ENCODE measurements at regions not wholly inside any gene's neighbourhood (a gene's known extent, or its start where the extent isn't known, plus 50 kb on each side); places are given as distances from the start of the nearest gene placed in this dataset.

GRCh38 chr4:126958482-126958881, 674.3 kb upstream of the INTU start:
- Mint-ChIP-seq H3K27ac (no peak overlapping the region), H3K4me3 (no peak overlapping the region), H3K4me1 (no peaks in the 10 kb centered on the region), H3K27me3 (no peaks in the 10 kb centered on the region), H3K9me3 (peaks cover 3% of the 10 kb centered on the region), H3K36me3 (ENCODE audit: low read depth) (no peaks in the 10 kb centered on the region)
- ChIA-PET POLR2A (no interaction called here), CTCF (no interaction called here)
- no peak for DNase-seq

GRCh38 chr4:126959056-126959745, 673.6 kb upstream of the INTU start:
- no peaks in the 10 kb centered on the region for H3K27me3 Mint-ChIP-seq
- ChIA-PET POLR2A (no interaction called here), CTCF (no interaction called here)
- H3K36me3 Mint-ChIP-seq (ENCODE audit: low read depth), result no peaks in the 10 kb centered on the region
- no peak overlapping the region for H3K27ac Mint-ChIP-seq
- H3K9me3 Mint-ChIP-seq, result peaks cover 3% of the 10 kb centered on the region
- H3K4me3 Mint-ChIP-seq, result no peak overlapping the region
- H3K4me1 Mint-ChIP-seq, result no peaks in the 10 kb centered on the region
- no peak for DNase-seq

GRCh38 chr4:126960760-126961159, 672.0 kb upstream of the INTU start:
- H3K36me3 Mint-ChIP-seq (ENCODE audit: low read depth), result no peaks in the 10 kb centered on the region
- H3K27ac Mint-ChIP-seq, result no peak overlapping the region
- H3K27me3 Mint-ChIP-seq, result no peaks in the 10 kb centered on the region
- peaks cover 3% of the 10 kb centered on the region for H3K9me3 Mint-ChIP-seq
- CTCF ChIA-PET, result no interaction called here
- no peak for DNase-seq
- H3K4me1 Mint-ChIP-seq, result no peaks in the 10 kb centered on the region
- H3K4me3 Mint-ChIP-seq, result no peak overlapping the region
- POLR2A ChIA-PET, result no interaction called here

- Mint-ChIP-seq H3K27ac (no peak overlapping the region), H3K36me3 (ENCODE audit: low read depth) (no peaks in the 10 kb centered on the region), H3K27me3 (no peaks in the 10 kb centered on the region), H3K4me3 (no peak overlapping the region), H3K4me1 (no peaks in the 10 kb centered on the region), H3K9me3 (no peaks in the 10 kb centered on the region)
- ChIA-PET POLR2A (no interaction called here), CTCF (no interaction called here)
- DNase-seq, result no peak
Observed at GRCh38 chr4:126961661-126962060, 671.1 kb upstream of the INTU start.

- H3K9me3 Mint-ChIP-seq, result peaks cover 5% of the 10 kb centered on the region
- no peak for DNase-seq
- ChIA-PET POLR2A (no interaction called here), CTCF (no interaction called here)
- H3K4me3 Mint-ChIP-seq, result no peak overlapping the region
- H3K27me3 Mint-ChIP-seq, result no peaks in the 10 kb centered on the region
- no peak overlapping the region for H3K27ac Mint-ChIP-seq
- no peaks in the 10 kb centered on the region for H3K4me1 Mint-ChIP-seq
- no peaks in the 10 kb centered on the region for H3K36me3 Mint-ChIP-seq (ENCODE audit: low read depth)
Observed at GRCh38 chr4:126965877-126966276, 666.9 kb upstream of the INTU start.

GRCh38 chr4:126969360-126970235, 663.2 kb upstream of the INTU start:
- no peak overlapping the region for H3K4me3 Mint-ChIP-seq
- DNase-seq, result no peak
- H3K4me1 Mint-ChIP-seq, result no peaks in the 10 kb centered on the region
- no peak overlapping the region for H3K27ac Mint-ChIP-seq
- CTCF ChIA-PET, result no interaction called here
- no peaks in the 10 kb centered on the region for H3K27me3 Mint-ChIP-seq
- POLR2A ChIA-PET, result no interaction called here
- H3K9me3 Mint-ChIP-seq, result peaks cover 5% of the 10 kb centered on the region
- H3K36me3 Mint-ChIP-seq (ENCODE audit: low read depth), result no peaks in the 10 kb centered on the region

GRCh38 chr4:126973201-126973600, 659.6 kb upstream of the INTU start:
- ChIA-PET CTCF (no interaction called here), POLR2A (no interaction called here)
- Mint-ChIP-seq H3K27me3 (no peaks in the 10 kb centered on the region), H3K27ac (no peak overlapping the region), H3K36me3 (ENCODE audit: low read depth) (no peaks in the 10 kb centered on the region), H3K9me3 (peaks cover 3% of the 10 kb centered on the region), H3K4me1 (no peaks in the 10 kb centered on the region), H3K4me3 (no peak overlapping the region)
- no peak for DNase-seq

GRCh38 chr4:126976850-126977632, 655.7 kb upstream of the INTU start:
- no peaks in the 10 kb centered on the region for H3K36me3 Mint-ChIP-seq (ENCODE audit: low read depth)
- no peak overlapping the region for H3K4me3 Mint-ChIP-seq
- peaks cover 3% of the 10 kb centered on the region for H3K9me3 Mint-ChIP-seq

GRCh38 chr4:126986005-126986404, 646.8 kb upstream of the INTU start:
- ChIA-PET CTCF (no interaction called here), POLR2A (no interaction called here)
- Mint-ChIP-seq H3K4me1 (no peaks in the 10 kb centered on the region), H3K9me3 (peaks cover 2% of the 10 kb centered on the region), H3K36me3 (ENCODE audit: low read depth) (no peaks in the 10 kb centered on the region), H3K4me3 (no peak overlapping the region), H3K27ac (no peak overlapping the region), H3K27me3 (no peaks in the 10 kb centered on the region)
- no peak for DNase-seq

More at GRCh38 chr4:126976850-126977632, 655.7 kb upstream of the INTU start:
- no peak for DNase-seq
- Mint-ChIP-seq H3K4me1 (no peaks in the 10 kb centered on the region), H3K27me3 (no peaks in the 10 kb centered on the region), H3K27ac (no peak overlapping the region)
- POLR2A ChIA-PET, result no interaction called here
- CTCF ChIA-PET, result no interaction called here

- CTCF ChIA-PET, result no interaction called here
- POLR2A ChIA-PET, result no interaction called here
- no peaks in the 10 kb centered on the region for H3K27me3 Mint-ChIP-seq
Observed at GRCh38 chr4:126986828-126987227, 645.9 kb upstream of the INTU start.

GRCh38 chr4:126991965-126992364, 640.8 kb upstream of the INTU start:
- CTCF ChIA-PET, result no interaction called here
- Mint-ChIP-seq H3K4me3 (no peak overlapping the region), H3K36me3 (ENCODE audit: low read depth) (no peaks in the 10 kb centered on the region), H3K27me3 (no peaks in the 10 kb centered on the region), H3K27ac (no peak overlapping the region), H3K9me3 (no peaks in the 10 kb centered on the region), H3K4me1 (no peaks in the 10 kb centered on the region)
- POLR2A ChIA-PET, result no interaction called here
- DNase-seq, result no peak

More at GRCh38 chr4:126986828-126987227, 645.9 kb upstream of the INTU start:
- H3K4me3 Mint-ChIP-seq, result no peak overlapping the region
- no peak for DNase-seq
- peaks cover 2% of the 10 kb centered on the region for H3K9me3 Mint-ChIP-seq
- H3K27ac Mint-ChIP-seq, result no peak overlapping the region
- H3K4me1 Mint-ChIP-seq, result no peaks in the 10 kb centered on the region
- no peaks in the 10 kb centered on the region for H3K36me3 Mint-ChIP-seq (ENCODE audit: low read depth)

- DNase-seq, result no peak
- Mint-ChIP-seq H3K4me1 (no peaks in the 10 kb centered on the region), H3K4me3 (no peak overlapping the region), H3K27ac (no peak overlapping the region), H3K9me3 (no peaks in the 10 kb centered on the region), H3K27me3 (no peaks in the 10 kb centered on the region), H3K36me3 (ENCODE audit: low read depth) (no peaks in the 10 kb centered on the region)
- CTCF ChIA-PET, result no interaction called here
- POLR2A ChIA-PET, result no interaction called here
Observed at GRCh38 chr4:126992910-126993309, 639.8 kb upstream of the INTU start.

GRCh38 chr4:126993351-126993750, 639.4 kb upstream of the INTU start:
- Mint-ChIP-seq H3K9me3 (peaks cover under 1% of the 10 kb centered on the region), H3K27me3 (no peaks in the 10 kb centered on the region), H3K4me3 (no peak overlapping the region), H3K4me1 (no peaks in the 10 kb centered on the region), H3K36me3 (ENCODE audit: low read depth) (no peaks in the 10 kb centered on the region), H3K27ac (no peak overlapping the region)
- POLR2A ChIA-PET, result no interaction called here
- CTCF ChIA-PET, result no interaction called here
- DNase-seq, result no peak

Measured in activated CD4-positive, alpha-beta memory T cell treated with anti-CD3 and anti-CD28 coated beads, Interleukin-2, amount 10 ng/mL, durations not matched to agents 7 days and 5 days (primary cell).